Urothelium cell line (cell line): ENCODE measurements at regions not wholly inside any gene's neighbourhood (a gene's known extent, or its start where the extent isn't known, plus 50 kb on each side); places are given as distances from the start of the nearest gene placed in this dataset.

Source experiments
- DNase-seq: peaks from one replicate; pipeline ENCODE4 v3.0.0; 2011; ENCODE audit warnings: low spot score, mixed read lengths
- FAIRE-seq: peaks from 2 replicates; lab custom pipeline; 2011; peaks lifted over from hg19 to GRCh38; lab: Jason Lieb, UNC

- no peak for DNase-seq
Measured at GRCh38 chr7:118011652-118012051, 138.4 kb upstream of the CTTNBP2 start.

GRCh38 chr7:118013252-118014010 is 140.2 kb upstream of the CTTNBP2 start:
- FAIRE-seq = no peak
- DNase-seq = no peak

More at GRCh38 chr7:118011652-118012051, 138.4 kb upstream of the CTTNBP2 start:
- no peak for FAIRE-seq

GRCh38 chr7:118022546-118022945 is 149.3 kb upstream of the CTTNBP2 start:
- no peak for DNase-seq

GRCh38 chr7:118026791-118027190 is 153.6 kb upstream of the CTTNBP2 start:
- no peak for FAIRE-seq
- DNase-seq = no peak

More at GRCh38 chr7:118022546-118022945, 149.3 kb upstream of the CTTNBP2 start:
- FAIRE-seq = no peak

DNA sequence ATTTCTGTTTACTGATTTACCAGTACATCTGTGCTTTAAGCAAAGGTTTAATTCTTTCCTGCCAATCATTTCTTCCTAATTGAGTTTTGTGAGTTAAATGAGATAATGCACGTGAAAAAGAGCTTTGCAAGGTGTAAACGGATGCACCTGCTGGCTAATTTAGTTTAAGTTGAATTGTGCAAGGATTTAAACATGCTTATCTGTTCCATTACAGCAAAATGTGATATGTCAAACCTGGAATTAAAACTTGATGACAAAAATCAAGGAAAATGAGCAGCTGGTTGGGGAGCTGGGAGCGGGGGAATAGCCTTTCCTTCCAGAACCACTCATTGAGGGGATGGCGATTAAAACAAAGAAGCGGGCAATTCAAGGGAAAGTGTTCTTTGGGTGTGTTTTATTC is 155.0 kb upstream of the CTTNBP2 start:
- FAIRE-seq (no peak), DNase-seq (no peak)

DNA sequence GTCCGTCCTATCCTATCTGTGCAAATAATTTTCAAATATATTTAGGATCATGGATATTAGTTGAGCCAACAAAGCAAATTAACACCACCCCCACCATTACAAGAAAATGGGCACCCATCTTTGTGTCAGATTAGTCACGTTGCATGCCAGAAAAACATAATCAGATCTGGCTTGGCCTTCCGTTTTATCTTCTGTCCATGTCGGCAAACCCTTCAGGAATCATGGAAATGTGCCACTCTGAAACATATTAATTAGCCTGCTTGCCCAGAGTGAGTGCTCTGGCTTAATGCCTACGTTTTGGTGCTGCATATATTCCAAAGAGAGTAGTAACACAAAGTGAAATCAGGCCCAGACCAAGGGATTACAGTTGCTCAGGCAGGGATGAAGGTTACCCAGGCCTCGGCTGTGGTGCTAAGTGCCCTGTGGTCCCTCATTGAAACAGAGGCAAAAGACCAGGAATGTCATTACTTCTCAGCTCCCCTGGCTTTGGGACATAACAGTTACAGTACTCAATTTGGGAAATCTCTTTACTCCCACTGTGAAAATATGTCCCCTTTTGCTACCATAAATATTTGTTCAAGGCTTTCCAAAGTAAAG is 154.0 kb upstream of the LSM8 start:
- DNase-seq (no peak), FAIRE-seq (no peak)

- no peak for FAIRE-seq
Measured at GRCh38 chr7:118033273-118033672, 150.7 kb upstream of the LSM8 start.

DNA sequence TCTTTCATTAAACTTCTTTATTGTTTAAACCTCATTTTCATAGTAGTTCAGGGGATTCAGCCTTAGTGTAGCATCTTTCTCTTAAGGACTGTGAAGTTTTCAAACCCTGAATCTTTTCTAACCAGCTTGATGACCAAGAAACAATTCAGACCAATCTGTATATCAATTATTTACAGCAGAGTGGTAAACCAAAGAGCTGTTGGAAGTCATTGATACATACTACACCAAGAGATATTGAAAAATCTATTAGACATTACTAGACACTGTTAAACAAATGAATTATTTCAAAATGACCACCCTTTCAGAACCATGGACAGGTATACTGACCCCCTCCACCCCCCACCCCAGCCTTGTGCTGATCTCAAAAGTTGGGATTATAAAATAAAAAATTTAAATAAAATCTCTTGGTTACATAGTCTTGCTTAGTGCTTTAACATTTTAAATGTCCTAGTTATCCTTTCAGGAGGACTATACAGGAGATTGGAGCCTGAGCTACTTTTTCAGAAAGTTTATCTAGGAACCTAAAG is 143.9 kb upstream of the LSM8 start:
- DNase-seq (no peak), FAIRE-seq (no peak)

More at GRCh38 chr7:118033273-118033672, 150.7 kb upstream of the LSM8 start:
- no peak for DNase-seq

- DNase-seq = no peak
- no peak for FAIRE-seq
Measured at GRCh38 chr7:118040562-118040961, 143.4 kb upstream of the LSM8 start.

DNA sequence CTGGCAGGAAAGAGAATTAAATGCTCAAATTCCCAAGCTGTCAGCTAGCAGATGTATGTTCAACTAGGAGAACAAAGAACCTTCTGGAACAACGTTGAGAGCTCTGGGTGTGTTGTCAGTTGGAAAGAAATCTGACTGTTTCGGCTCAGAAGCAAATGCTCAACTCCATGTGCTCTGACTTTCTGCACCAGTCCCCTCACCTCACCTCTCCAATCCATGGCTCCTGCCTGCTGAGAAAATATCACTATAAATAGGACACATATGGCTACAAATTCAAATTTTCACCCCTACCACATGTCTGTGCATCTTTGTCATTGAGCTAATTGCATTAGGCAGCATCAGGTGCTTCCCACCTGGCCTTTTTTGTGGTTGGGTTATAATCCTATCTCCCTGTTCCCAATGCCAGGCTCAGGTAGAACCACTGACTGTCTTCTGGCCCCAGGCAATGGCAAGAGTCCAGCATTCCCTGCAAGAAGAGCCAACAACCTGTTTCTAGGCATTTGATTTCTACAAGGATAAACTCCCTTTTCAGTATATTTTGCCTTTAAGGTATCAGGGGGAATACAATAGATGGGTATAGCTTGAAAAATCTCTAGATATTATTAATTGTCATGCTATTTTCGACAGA is 142.6 kb upstream of the LSM8 start:
- DNase-seq (no peak), FAIRE-seq (no peak)

- DNase-seq (no peak), FAIRE-seq (no peak)
Measured at GRCh38 chr7:118045629-118046028, 138.3 kb upstream of the LSM8 start.

DNA sequence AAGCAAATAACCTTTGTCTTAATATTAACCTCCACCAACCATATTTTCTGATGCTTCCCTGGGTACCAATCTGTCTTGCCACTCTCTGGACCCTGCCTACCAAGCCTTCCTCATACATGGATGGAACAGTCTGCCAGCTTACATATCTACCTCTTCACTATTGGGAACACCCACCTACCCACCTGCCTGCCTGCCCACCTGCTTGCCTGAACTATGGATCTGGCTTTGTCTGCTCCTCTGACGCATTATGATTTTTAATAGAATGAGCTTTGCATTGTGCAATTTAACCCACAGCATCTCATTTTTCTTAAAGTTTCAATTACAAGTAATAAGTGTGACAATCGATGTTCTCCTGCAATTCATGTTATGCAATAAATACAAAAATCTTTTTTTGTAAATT is 137.9 kb upstream of the LSM8 start:
- FAIRE-seq = no peak

GRCh38 chr7:118046801-118047200 is 137.2 kb upstream of the LSM8 start:
- DNase-seq (no peak), FAIRE-seq (no peak)

More for the DNA sequence above, 137.9 kb upstream of the LSM8 start:
- no peak for DNase-seq

DNA sequence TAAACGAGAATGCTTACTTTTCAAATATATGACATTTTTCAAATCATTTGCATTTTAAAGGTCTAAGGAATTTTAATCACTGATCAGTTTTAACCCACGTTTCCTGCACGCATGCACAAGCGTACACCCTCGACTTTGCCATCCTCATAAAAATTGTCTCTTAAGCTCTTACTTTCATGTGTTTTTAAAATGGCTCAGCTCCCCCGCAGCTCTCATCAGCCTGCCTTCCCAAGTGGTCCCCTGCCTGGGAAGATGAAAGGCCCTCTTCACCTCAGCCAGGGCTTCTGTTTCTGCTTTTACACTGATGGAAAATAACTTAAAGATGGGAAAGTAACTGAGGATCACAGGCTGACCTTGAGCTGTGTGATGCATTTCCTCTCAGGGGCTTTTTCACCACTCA is 131.6 kb upstream of the LSM8 start:
- DNase-seq (no peak), FAIRE-seq (no peak)

DNA sequence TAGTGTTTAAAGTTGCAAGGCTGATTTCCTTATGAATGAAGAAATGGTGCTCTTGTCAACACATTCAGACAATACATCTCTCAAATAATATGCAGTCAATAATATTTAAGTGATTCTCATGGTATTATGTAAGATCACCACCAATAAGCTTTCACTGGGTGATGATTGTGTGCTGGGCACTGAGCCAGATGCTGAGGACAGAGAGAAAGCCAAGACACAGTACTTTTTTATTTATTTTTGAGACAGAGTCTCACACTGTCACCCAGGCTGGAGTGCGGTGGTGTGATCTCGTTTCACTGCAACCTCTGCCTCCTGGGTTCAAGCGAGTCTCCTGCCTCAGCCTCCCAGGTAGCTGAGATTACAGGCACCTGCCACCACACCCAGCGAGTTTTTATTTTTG is 130.6 kb upstream of the LSM8 start:
- DNase-seq = no peak
- no peak for FAIRE-seq

DNA sequence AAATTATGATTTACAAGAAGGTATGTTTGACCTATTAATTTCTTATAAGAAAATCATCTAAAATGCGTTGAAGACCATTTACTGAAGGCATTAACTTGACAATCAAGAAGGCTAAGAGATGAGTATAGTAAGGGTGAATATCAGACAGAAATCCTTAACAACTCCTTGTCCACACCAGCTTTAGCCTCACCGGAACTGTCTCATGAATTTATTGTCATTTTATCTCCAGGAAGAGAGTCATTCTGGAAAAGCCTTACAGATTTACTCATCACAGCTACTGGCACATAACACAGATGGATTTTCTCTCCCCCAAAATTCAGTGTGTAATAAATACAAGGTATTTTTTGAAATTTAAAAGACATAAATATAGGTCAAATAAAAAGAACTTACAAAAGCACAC is 129.4 kb upstream of the LSM8 start:
- DNase-seq (no peak), FAIRE-seq (no peak)

- no peak for DNase-seq
- FAIRE-seq = no peak
Measured at GRCh38 chr7:118055647-118056046, 128.3 kb upstream of the LSM8 start.

- FAIRE-seq (no peak), DNase-seq (peak; percentile 10)
Measured at GRCh38 chr7:118057404-118057803, 126.6 kb upstream of the LSM8 start.

GRCh38 chr7:118059209-118059608 is 124.8 kb upstream of the LSM8 start:
- FAIRE-seq = no peak
- no peak for DNase-seq

DNA sequence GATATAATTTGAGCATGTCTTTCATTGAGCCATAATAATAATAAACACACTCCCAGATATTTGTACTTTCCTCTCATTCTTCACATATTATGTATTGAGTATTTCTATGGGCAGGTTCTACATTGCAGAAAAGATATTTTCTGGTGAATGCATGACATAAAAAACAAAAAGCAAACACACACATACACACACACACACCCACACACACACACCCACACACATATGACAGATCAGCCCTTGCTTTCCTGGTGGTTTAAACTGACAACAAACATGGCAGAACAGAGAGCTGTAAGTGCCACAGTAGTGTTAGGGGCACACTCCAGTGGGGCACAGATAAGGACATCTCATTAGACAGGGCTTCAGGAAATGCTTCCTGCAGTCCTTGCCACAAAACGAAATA is 123.3 kb upstream of the LSM8 start:
- DNase-seq (no peak), FAIRE-seq (no peak)

DNA sequence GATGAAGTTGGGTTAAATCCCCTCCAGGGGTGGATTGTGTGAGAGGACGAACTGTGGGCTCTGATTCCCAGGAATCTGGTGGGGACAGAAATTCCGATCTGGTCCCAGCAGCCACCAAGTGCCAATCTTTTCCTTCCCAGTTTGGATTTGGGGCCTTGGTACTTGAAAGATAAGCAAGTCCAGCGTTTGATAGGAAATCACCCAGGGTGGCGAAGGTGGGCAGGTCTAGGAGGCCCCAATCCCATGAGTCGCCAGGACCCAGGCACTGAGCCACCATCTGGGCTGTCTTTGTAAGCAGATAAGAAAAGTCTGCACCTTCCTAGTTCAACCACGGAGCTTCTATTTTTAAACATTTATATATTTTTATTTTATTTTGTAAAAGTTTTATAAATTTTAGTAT is 122.6 kb upstream of the LSM8 start:
- no peak for FAIRE-seq
- no peak for DNase-seq
